ENCODE measurements at regions not wholly inside any gene's neighbourhood (a gene's known extent, or its start where the extent isn't known, plus 50 kb on each side); places are given as distances from the start of the nearest gene placed in this dataset.

DNA sequence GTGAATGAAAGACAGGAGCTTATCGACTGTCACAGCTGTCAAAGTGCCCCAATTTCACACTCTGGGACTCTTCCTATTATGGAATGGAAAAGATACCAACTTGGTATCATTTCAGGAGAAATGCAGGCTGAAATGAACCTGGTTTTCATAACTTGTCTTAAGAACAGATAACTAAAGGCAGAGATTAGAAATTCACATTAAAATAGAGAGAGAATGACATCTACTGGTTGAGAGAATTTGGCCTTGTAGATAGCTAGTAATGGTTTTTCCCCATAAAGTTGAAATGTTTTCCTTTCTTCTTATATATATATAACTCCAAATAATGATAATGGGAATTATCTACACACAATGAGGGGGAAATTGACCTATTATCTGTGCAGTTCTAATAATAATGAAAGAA is 600.2 kb upstream of the CCNG1 start:
- TF ChIP-seq E2F6 (IDR thresholded peaks at IDR 0.05; ENCODE audit: borderline replicate concordance, low read depth): no peak
- TF ChIP-seq, protein P1, sequence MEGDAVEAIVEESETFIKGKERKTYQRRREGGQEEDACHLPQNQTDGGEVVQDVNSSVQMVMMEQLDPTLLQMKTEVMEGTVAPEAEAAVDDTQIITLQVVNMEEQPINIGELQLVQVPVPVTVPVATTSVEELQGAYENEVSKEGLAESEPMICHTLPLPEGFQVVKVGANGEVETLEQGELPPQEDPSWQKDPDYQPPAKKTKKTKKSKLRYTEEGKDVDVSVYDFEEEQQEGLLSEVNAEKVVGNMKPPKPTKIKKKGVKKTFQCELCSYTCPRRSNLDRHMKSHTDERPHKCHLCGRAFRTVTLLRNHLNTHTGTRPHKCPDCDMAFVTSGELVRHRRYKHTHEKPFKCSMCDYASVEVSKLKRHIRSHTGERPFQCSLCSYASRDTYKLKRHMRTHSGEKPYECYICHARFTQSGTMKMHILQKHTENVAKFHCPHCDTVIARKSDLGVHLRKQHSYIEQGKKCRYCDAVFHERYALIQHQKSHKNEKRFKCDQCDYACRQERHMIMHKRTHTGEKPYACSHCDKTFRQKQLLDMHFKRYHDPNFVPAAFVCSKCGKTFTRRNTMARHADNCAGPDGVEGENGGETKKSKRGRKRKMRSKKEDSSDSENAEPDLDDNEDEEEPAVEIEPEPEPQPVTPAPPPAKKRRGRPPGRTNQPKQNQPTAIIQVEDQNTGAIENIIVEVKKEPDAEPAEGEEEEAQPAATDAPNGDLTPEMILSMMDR (IDR thresholded peaks at IDR 0.05): no peak
- TF ChIP-seq MYC (IDR thresholded peaks at IDR 0.05; ENCODE audit: borderline replicate concordance, low read length): no peak
- no peak for TF ChIP-seq JUN (IDR thresholded peaks at IDR 0.05)
- no peak for TF ChIP-seq FOXS1 (CRISPR knock-in tag; IDR thresholded peaks at IDR 0.05)
- TF ChIP-seq EHMT2 (IDR thresholded peaks at IDR 0.05; ENCODE audit: low read depth): no peak
- TF ChIP-seq RFX5 (IDR thresholded peaks at IDR 0.05): no peak
- TF ChIP-seq POLR2AphosphoS2 (conservative IDR thresholded peaks at IDR 0.05; ENCODE audit: low read length): no peak
